ENCODE measurements at regions not wholly inside any gene's neighbourhood (a gene's known extent, or its start where the extent isn't known, plus 50 kb on each side); places are given as distances from the start of the nearest gene placed in this dataset.

DNA sequence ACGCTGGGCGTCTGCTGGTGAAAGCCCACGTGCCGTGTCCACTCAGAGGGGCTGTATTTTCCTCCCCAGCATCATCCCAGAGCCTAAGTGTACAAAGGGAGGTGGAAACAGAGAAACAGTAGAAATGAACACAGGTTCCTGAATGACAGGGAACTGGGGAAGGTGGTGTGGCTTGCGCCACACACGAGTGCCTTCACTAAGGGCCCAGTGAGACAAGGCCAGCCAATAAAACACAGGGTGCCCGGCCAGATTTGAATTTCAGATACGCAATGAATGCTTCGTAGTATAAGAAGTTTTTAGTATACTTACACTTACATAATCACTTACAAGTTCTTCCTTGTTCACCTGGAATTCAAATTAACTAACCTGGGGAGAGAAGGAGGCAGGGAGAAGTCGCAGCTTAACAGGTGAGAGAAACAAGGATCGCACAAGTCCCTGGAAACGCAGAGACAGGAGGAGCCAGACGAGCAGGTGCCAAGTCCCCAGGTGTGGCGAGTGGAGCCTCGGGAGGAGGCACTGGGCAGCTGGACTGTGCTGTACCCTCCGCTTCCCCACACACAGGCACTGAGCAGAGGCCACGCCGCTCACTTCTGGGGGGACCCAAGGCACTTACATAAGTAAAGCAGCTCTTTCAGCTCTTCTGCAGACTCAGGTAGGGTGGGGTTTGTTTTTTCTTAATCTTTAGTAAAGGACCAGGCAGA lies 105.2 kb upstream of the MGMT start:
- WGBS, 2 donors: 77 to 85% methylated on average over 18 of the region's 18 CpGs
- intact Hi-C loops (cut with DNase I): no loop called here
- TF ChIP-seq EP300 (IDR thresholded peaks at IDR 0.05) (no peak), POLR2A (IDR thresholded peaks at IDR 0.05) (no peak), POLR2AphosphoS5 (IDR thresholded peaks at IDR 0.05) (no peak)
- TF ChIP-seq, protein P1, sequence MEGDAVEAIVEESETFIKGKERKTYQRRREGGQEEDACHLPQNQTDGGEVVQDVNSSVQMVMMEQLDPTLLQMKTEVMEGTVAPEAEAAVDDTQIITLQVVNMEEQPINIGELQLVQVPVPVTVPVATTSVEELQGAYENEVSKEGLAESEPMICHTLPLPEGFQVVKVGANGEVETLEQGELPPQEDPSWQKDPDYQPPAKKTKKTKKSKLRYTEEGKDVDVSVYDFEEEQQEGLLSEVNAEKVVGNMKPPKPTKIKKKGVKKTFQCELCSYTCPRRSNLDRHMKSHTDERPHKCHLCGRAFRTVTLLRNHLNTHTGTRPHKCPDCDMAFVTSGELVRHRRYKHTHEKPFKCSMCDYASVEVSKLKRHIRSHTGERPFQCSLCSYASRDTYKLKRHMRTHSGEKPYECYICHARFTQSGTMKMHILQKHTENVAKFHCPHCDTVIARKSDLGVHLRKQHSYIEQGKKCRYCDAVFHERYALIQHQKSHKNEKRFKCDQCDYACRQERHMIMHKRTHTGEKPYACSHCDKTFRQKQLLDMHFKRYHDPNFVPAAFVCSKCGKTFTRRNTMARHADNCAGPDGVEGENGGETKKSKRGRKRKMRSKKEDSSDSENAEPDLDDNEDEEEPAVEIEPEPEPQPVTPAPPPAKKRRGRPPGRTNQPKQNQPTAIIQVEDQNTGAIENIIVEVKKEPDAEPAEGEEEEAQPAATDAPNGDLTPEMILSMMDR (IDR thresholded peaks at IDR 0.05): no peak
- DNase-seq: no peak
- no peak overlapping the region for H3K27ac ChIP-seq
- H3K9me3 ChIP-seq: peaks cover 0 to 3% (median 0%) of the 10 kb centered on the region in 4 donors
- no peaks in the 10 kb centered on the region for H3K4me1 ChIP-seq
- no peak overlapping the region for H3K4me3 ChIP-seq
- H3K27me3 ChIP-seq: no peaks in the 10 kb centered on the region
- no peaks in the 10 kb centered on the region for H3K36me3 ChIP-seq

DNA sequence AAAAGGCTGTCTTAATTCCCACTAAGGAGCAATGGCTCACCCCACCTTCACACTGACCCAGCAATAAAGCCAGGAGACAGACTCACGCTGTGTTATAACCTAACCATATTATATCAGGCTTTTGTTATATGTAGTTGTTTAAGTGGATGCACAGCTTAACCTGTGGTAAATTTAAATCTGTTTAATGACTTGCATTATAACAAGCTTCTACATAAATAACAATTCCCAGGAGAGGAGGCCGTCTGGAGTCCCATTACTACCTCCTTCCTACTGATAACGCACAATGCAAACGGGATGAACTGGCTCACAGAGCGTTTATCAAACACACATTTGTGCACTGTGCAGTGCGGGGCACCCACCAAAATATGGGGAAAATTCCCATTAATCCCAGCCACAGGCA lies 102.1 kb upstream of the MGMT start:
- Histone ChIP-seq H3K4me3 (no peak overlapping the region), H3K27me3 (no peaks in the 10 kb centered on the region), H3K9me3 (no peaks in the 10 kb centered on the region), H3K4me1 (no peaks in the 10 kb centered on the region), H3K27ac (no peak overlapping the region), H3K36me3 (no peaks in the 10 kb centered on the region)
- WGBS, 2 donors: 83 to 88% methylated on average over 6 of the region's 6 CpGs
- intact Hi-C loops (cut with DNase I): no loop called here
- TF ChIP-seq, protein P1 (IDR thresholded peaks at IDR 0.05): no peak
- no peak for TF ChIP-seq POLR2AphosphoS5 (IDR thresholded peaks at IDR 0.05)
- no peak for TF ChIP-seq EP300 (IDR thresholded peaks at IDR 0.05)
- no peak for TF ChIP-seq POLR2A (IDR thresholded peaks at IDR 0.05)
- no peak for DNase-seq

DNA sequence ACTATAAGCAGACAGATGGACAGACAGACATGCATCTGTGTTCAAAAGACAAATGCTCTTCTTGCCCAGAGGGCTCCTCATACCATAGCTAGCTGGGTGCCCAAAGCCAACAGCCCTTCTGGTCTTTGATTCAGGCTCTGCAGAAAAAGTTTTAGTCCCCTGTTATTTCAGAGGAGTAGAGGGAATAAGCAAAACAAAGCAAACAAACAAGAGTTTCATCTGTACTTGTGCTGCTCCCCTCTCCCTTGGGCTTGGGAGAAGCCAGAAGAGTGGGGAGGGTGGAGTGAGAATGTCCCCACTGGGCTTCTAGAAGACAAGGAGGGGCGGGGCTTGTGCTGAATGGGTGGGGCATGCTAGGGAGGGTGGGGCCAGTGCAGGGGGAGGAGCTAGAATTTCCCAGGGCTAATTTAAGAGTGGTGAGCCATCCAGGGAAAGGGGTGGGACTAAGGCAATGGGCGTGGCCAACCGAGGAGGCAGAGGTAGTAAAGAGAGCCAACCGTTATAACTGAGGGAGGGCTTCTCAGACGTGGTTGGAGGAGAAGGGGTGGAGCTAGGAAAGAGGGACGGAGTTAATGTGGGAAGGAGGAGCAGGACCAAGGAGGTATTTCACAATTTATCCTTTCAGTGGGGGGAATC lies 101.2 kb upstream of the MGMT start:
- H3K9me3 ChIP-seq: no peaks in the 10 kb centered on the region
- WGBS, 2 donors: 59 to 87% methylated on average over 6 of the region's 6 CpGs

DNA sequence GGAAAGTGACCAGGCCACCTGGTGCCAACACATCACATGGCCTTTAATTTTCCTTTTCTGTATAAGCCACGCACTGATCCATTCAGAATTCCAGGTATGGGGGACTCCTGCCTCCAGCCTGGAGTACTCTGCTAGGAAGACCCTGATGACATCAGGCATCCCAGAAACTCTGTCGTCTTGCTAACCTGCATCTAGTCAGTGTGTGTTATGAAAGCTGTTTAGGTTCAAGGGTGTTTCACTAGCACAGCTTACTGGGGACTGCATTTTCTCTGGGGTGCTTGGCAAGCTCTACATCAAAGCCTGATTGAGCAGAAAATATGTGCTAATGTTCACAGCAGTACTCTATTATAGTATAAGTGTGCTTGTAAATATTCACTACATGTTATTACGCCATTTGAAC lies 100.6 kb upstream of the MGMT start:
- TF ChIP-seq POLR2AphosphoS5 (IDR thresholded peaks at IDR 0.05) (no peak), EP300 (IDR thresholded peaks at IDR 0.05) (no peak)
- no peaks in the 10 kb centered on the region for H3K36me3 ChIP-seq
- no peak overlapping the region for H3K4me3 ChIP-seq
- WGBS, 2 donors: 83 to 89% methylated on average over 3 of the region's 3 CpGs
- H3K27me3 ChIP-seq: no peaks in the 10 kb centered on the region
- intact Hi-C loops (cut with DNase I): no loop called here
- no peaks in the 10 kb centered on the region for H3K9me3 ChIP-seq
- H3K4me1 ChIP-seq: no peaks in the 10 kb centered on the region
- H3K27ac ChIP-seq: no peak overlapping the region
- DNase-seq: no peak

More for the DNA sequence above, 101.2 kb upstream of the MGMT start:
- intact Hi-C loops (cut with DNase I): no loop called here
- DNase-seq: no peak
- Histone ChIP-seq H3K36me3 (no peaks in the 10 kb centered on the region), H3K4me1 (no peaks in the 10 kb centered on the region), H3K27ac (no peak overlapping the region), H3K27me3 (no peaks in the 10 kb centered on the region), H3K4me3 (no peak overlapping the region)
- no peak for TF ChIP-seq POLR2A (IDR thresholded peaks at IDR 0.05)
- no peak for TF ChIP-seq EP300 (IDR thresholded peaks at IDR 0.05)
- TF ChIP-seq POLR2AphosphoS5 (IDR thresholded peaks at IDR 0.05): no peak
- TF ChIP-seq, protein P1 (IDR thresholded peaks at IDR 0.05): no peak

DNA sequence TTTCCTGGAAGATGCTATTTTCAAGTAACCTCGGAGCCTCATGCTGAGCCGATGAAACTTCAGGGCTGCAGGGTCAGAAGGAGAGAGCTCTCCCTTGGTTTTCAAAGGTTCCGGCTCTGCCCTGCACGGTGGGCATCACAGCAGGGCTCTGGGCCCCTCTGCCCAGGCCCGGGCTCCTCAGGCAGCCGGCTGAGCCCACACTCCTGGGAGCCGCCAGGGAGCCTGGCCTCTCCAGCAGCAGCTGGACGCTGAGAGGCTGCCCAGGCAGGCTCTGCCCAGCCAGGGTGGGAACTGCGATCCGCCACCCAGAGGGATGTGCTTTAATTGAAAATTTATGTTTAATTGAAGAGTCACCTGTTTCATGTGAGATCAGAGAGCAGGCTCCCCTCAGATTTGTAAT lies 97.5 kb upstream of the MGMT start:
- Histone ChIP-seq H3K27me3 (no peaks in the 10 kb centered on the region), H3K27ac (no peak overlapping the region), H3K36me3 (no peaks in the 10 kb centered on the region), H3K9me3 (no peaks in the 10 kb centered on the region), H3K4me3 (no peak overlapping the region), H3K4me1 (no peaks in the 10 kb centered on the region)
- no peak for TF ChIP-seq POLR2A (IDR thresholded peaks at IDR 0.05)
- no peak for TF ChIP-seq EP300 (IDR thresholded peaks at IDR 0.05)
- TF ChIP-seq, protein P1 (IDR thresholded peaks at IDR 0.05): no peak
- TF ChIP-seq POLR2AphosphoS5 (IDR thresholded peaks at IDR 0.05): no peak
- 77% methylated on average over 10 of the region's 10 CpGs for WGBS, 2 donors
- intact Hi-C loops (cut with DNase I): no loop called here
- no peak for DNase-seq

All from sigmoid colon (tissue), 6 donors.